ENCODE measurements at regions not wholly inside any gene's neighbourhood (a gene's known extent, or its start where the extent isn't known, plus 50 kb on each side); places are given as distances from the start of the nearest gene placed in this dataset.

- Histone ChIP-seq H3K4me3 (ENCODE audit: low read length in 3 of 3) (no peak overlapping the region), H3K9me3 (ENCODE audit: control insufficient read depth in 2 of 3, insufficient read depth in 1 of 3, low read length in 3 of 3) (no peaks in the 10 kb centered on the region), H3K36me3 (ENCODE audit: control insufficient read depth in 2 of 3, insufficient read depth in 3 of 3, low read length in 3 of 3) (no peaks in the 10 kb centered on the region), H3K27me3 (ENCODE audit: control insufficient read depth, insufficient read depth, low read length) (no peaks in the 10 kb centered on the region), H3K9ac (ENCODE audit: low read length in 3 of 3) (no peak overlapping the region), H3K27ac (ENCODE audit: low read depth in 2 of 2, low read length in 2 of 2) (no peak overlapping the region), H3K4me1 (ENCODE audit: control insufficient read depth in 2 of 3, insufficient read depth in 2 of 3, low read depth in 1 of 3, low read length in 3 of 3) (no peaks in the 10 kb centered on the region)
- no peak for DNase-seq
- TF ChIP-seq CTCF (IDR thresholded peaks at IDR 0.05; ENCODE audit: borderline replicate concordance, extremely low read depth, insufficient read depth) = no peak
- FAIRE-seq = no peak
- intact Hi-C loops (cut with DNase I) = no loop called here
These were observed 163.1 kb upstream of the CCL2 start for GRCh38 chr17:34091975-34092374.

GRCh38 chr17:34095106-34095505 is 160.0 kb upstream of the CCL2 start:
- TF ChIP-seq CTCF (IDR thresholded peaks at IDR 0.05; ENCODE audit: borderline replicate concordance, extremely low read depth, insufficient read depth) = no peak
- no peaks in the 10 kb centered on the region for H3K4me1 ChIP-seq (ENCODE audit: control insufficient read depth in 2 of 3, insufficient read depth in 2 of 3, low read depth in 1 of 3, low read length in 3 of 3)
- no peak for FAIRE-seq
- H3K27me3 ChIP-seq (ENCODE audit: control insufficient read depth, insufficient read depth, low read length) = no peaks in the 10 kb centered on the region
- no peak overlapping the region for H3K4me3 ChIP-seq (ENCODE audit: low read length in 3 of 3)
- no peaks in the 10 kb centered on the region for H3K36me3 ChIP-seq (ENCODE audit: control insufficient read depth in 2 of 3, insufficient read depth in 3 of 3, low read length in 3 of 3)
- no peak overlapping the region for H3K27ac ChIP-seq (ENCODE audit: low read depth in 2 of 2, low read length in 2 of 2)
- intact Hi-C loops (cut with DNase I) = no loop called here
- no peak overlapping the region for H3K9ac ChIP-seq (ENCODE audit: low read length in 3 of 3)
- no peak for DNase-seq
- H3K9me3 ChIP-seq (ENCODE audit: control insufficient read depth in 2 of 3, insufficient read depth in 1 of 3, low read length in 3 of 3) = no peaks in the 10 kb centered on the region

- FAIRE-seq = no peak
- intact Hi-C loops (cut with DNase I) = no loop called here
- no peaks in the 10 kb centered on the region for H3K4me1 ChIP-seq (ENCODE audit: control insufficient read depth in 2 of 3, insufficient read depth in 2 of 3, low read depth in 1 of 3, low read length in 3 of 3)
These were observed 156.4 kb upstream of the CCL2 start for GRCh38 chr17:34098699-34099098.

More at GRCh38 chr17:34098699-34099098, 156.4 kb upstream of the CCL2 start:
- DNase-seq = no peak
- no peak overlapping the region for H3K27ac ChIP-seq (ENCODE audit: low read depth in 2 of 2, low read length in 2 of 2)
- no peaks in the 10 kb centered on the region for H3K36me3 ChIP-seq (ENCODE audit: control insufficient read depth in 2 of 3, insufficient read depth in 3 of 3, low read length in 3 of 3)
- TF ChIP-seq CTCF (IDR thresholded peaks at IDR 0.05; ENCODE audit: borderline replicate concordance, extremely low read depth, insufficient read depth) = no peak
- H3K9ac ChIP-seq (ENCODE audit: low read length in 3 of 3) = no peak overlapping the region
- no peaks in the 10 kb centered on the region for H3K27me3 ChIP-seq (ENCODE audit: control insufficient read depth, insufficient read depth, low read length)
- H3K9me3 ChIP-seq (ENCODE audit: control insufficient read depth in 2 of 3, insufficient read depth in 1 of 3, low read length in 3 of 3) = no peaks in the 10 kb centered on the region
- H3K4me3 ChIP-seq (ENCODE audit: low read length in 3 of 3) = no peak overlapping the region

Data from kidney (tissue), 13 donors.